SK-N-SH (cell line): ENCODE measurements at regions not wholly inside any gene's neighbourhood (a gene's known extent, or its start where the extent isn't known, plus 50 kb on each side); places are given as distances from the start of the nearest gene placed in this dataset.

Source experiments
- EP300 ChIP-seq, 2 experiments: IDR thresholded peaks; 2 replicates each; pipeline versions ENCODE4 v1.4.0 to v1.6.1; 2012; ENCODE audit warnings: borderline replicate concordance in 1 of 2, low read depth in 1 of 2, low read length in 1 of 2
- EZH2phosphoT487 ChIP-seq: fragments of 200-600 bp; sonication (generic); IDR thresholded peaks from 2 replicates; pipeline ENCODE4 v1.6.1; 2017; ENCODE audit warnings: low read depth, mixed run types, mild to moderate bottlenecking, antibody characterized with exemption, moderate library complexity, borderline replicate concordance
- FOXJ3 ChIP-seq: sonication (generic); formaldehyde crosslinking; IDR thresholded peaks from 2 replicates; pipeline ENCODE4 v1.5.1; 2020; ENCODE audit warnings: mild to moderate bottlenecking, missing genetic modification reagents
- FOXM1 ChIP-seq: IDR thresholded peaks from 2 replicates; pipeline ENCODE4 v1.4.0; 2012; ENCODE audit warnings: low read depth, mild to moderate bottlenecking
- TF ChIP-seq, protein P1 (sequence below): fragments of 200-600 bp; sonication (generic); IDR thresholded peaks from 2 replicates; pipeline ENCODE4 v1.6.1; 2017; ENCODE audit warnings: antibody characterized with exemption, mild to moderate bottlenecking, moderate library complexity

- TF ChIP-seq EP300 (IDR thresholded peaks at IDR 0.05; ENCODE audit: borderline replicate concordance in 1 of 2, low read depth in 1 of 2, low read length in 1 of 2) (no peak), FOXJ3 (CRISPR knock-in tag) (no peak), FOXM1 (no peak), EZH2phosphoT487 (no peak)
- TF ChIP-seq, protein P1, sequence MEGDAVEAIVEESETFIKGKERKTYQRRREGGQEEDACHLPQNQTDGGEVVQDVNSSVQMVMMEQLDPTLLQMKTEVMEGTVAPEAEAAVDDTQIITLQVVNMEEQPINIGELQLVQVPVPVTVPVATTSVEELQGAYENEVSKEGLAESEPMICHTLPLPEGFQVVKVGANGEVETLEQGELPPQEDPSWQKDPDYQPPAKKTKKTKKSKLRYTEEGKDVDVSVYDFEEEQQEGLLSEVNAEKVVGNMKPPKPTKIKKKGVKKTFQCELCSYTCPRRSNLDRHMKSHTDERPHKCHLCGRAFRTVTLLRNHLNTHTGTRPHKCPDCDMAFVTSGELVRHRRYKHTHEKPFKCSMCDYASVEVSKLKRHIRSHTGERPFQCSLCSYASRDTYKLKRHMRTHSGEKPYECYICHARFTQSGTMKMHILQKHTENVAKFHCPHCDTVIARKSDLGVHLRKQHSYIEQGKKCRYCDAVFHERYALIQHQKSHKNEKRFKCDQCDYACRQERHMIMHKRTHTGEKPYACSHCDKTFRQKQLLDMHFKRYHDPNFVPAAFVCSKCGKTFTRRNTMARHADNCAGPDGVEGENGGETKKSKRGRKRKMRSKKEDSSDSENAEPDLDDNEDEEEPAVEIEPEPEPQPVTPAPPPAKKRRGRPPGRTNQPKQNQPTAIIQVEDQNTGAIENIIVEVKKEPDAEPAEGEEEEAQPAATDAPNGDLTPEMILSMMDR = no peak
Measured at GRCh38 chr9:92175441-92175840, 60.2 kb upstream of the SPTLC1 start.
